ENCODE measurements at regions not wholly inside any gene's neighbourhood (a gene's known extent, or its start where the extent isn't known, plus 50 kb on each side); places are given as distances from the start of the nearest gene placed in this dataset.
"Not testable (repeated sequence)": the region's sequence is repeated elsewhere in the genome, so short reads cannot be mapped to it uniquely, and the experiment has no call there.

DNA sequence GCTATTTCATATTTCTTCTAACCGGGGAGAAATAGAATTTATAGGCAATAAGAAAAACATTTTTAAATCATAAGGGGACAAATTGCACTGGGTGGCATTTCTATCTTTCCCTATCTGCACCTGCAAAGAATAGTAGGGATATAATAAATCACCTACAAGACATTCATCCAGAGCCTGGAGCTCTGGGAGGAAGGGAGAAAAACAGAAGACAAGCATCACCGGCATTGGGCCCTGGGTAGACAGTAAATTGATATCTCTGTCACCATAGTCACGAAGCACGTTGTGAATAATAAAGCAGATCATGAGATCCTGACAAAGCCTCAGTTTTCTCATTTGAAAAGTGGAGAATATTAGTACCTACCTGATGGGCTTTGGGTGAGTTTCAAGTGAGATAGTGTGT is 685.6 kb downstream of the XPNPEP1 start:
- no peaks in the 10 kb centered on the region for H3K36me3 ChIP-seq (ENCODE audit: control insufficient read depth, insufficient read depth, low read length)
- POLR2A ChIA-PET = no interaction called here
- H3K27ac ChIP-seq (ENCODE audit: low read length) = no peak overlapping the region
- no peaks in the 10 kb centered on the region for H3K27me3 ChIP-seq (ENCODE audit: control insufficient read depth, insufficient read depth, low read length)
- TF ChIP-seq, protein P1, sequence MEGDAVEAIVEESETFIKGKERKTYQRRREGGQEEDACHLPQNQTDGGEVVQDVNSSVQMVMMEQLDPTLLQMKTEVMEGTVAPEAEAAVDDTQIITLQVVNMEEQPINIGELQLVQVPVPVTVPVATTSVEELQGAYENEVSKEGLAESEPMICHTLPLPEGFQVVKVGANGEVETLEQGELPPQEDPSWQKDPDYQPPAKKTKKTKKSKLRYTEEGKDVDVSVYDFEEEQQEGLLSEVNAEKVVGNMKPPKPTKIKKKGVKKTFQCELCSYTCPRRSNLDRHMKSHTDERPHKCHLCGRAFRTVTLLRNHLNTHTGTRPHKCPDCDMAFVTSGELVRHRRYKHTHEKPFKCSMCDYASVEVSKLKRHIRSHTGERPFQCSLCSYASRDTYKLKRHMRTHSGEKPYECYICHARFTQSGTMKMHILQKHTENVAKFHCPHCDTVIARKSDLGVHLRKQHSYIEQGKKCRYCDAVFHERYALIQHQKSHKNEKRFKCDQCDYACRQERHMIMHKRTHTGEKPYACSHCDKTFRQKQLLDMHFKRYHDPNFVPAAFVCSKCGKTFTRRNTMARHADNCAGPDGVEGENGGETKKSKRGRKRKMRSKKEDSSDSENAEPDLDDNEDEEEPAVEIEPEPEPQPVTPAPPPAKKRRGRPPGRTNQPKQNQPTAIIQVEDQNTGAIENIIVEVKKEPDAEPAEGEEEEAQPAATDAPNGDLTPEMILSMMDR (IDR thresholded peaks at IDR 0.05) = no peak
- no peak for TF ChIP-seq SIN3A (IDR thresholded peaks at IDR 0.05; ENCODE audit: borderline replicate concordance, insufficient read depth, low read depth, low read length)
- TF ChIP-seq POLR2AphosphoS5 (IDR thresholded peaks at IDR 0.05; ENCODE audit: low read depth, low read length) = no peak
- TF ChIP-seq, protein P2, sequence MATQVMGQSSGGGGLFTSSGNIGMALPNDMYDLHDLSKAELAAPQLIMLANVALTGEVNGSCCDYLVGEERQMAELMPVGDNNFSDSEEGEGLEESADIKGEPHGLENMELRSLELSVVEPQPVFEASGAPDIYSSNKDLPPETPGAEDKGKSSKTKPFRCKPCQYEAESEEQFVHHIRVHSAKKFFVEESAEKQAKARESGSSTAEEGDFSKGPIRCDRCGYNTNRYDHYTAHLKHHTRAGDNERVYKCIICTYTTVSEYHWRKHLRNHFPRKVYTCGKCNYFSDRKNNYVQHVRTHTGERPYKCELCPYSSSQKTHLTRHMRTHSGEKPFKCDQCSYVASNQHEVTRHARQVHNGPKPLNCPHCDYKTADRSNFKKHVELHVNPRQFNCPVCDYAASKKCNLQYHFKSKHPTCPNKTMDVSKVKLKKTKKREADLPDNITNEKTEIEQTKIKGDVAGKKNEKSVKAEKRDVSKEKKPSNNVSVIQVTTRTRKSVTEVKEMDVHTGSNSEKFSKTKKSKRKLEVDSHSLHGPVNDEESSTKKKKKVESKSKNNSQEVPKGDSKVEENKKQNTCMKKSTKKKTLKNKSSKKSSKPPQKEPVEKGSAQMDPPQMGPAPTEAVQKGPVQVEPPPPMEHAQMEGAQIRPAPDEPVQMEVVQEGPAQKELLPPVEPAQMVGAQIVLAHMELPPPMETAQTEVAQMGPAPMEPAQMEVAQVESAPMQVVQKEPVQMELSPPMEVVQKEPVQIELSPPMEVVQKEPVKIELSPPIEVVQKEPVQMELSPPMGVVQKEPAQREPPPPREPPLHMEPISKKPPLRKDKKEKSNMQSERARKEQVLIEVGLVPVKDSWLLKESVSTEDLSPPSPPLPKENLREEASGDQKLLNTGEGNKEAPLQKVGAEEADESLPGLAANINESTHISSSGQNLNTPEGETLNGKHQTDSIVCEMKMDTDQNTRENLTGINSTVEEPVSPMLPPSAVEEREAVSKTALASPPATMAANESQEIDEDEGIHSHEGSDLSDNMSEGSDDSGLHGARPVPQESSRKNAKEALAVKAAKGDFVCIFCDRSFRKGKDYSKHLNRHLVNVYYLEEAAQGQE (IDR thresholded peaks at IDR 0.05; ENCODE audit: insufficient read depth in 1 of 2, low read depth in 2 of 2, low read length in 1 of 2) = no peak
- TF ChIP-seq TCF7L2 (IDR thresholded peaks at IDR 0.05; ENCODE audit: low read depth, low read length) = no peak
- no peak for ATAC-seq
- no peak overlapping the region for H3K4me3 ChIP-seq (ENCODE audit: low read depth in 2 of 2, low read length in 2 of 2)
- CTCF ChIA-PET = no interaction called here
- no peaks in the 10 kb centered on the region for H3K9me3 ChIP-seq (ENCODE audit: control insufficient read depth, insufficient read depth, low read depth, low read length)
- intact Hi-C loops (cut with micrococcal nuclease; ENCODE audit: unreplicated experiment) = no loop called here
- no peaks in the 10 kb centered on the region for H3K4me1 ChIP-seq (ENCODE audit: control insufficient read depth, insufficient read depth, low read length)
- no peak for DNase-seq (ENCODE audit: low read depth, low spot score)
- no TSS peak for BruUV-seq (replicated peaks)
- in situ Hi-C loops (cut with HindIII; ENCODE audit: low pct_unique_long_range_greater_than_20kb, low sequenced_read_pairs) = no loop called here

- Histone ChIP-seq H3K4me1 (ENCODE audit: control insufficient read depth, insufficient read depth, low read length) (no peaks in the 10 kb centered on the region), H3K27me3 (ENCODE audit: control insufficient read depth, insufficient read depth, low read length) (no peaks in the 10 kb centered on the region), H3K36me3 (ENCODE audit: control insufficient read depth, insufficient read depth, low read length) (no peaks in the 10 kb centered on the region), H3K9me3 (ENCODE audit: control insufficient read depth, insufficient read depth, low read depth, low read length) (no peaks in the 10 kb centered on the region), H3K27ac (ENCODE audit: low read length) (no peak overlapping the region), H3K4me3 (ENCODE audit: low read depth in 2 of 2, low read length in 2 of 2) (no peak overlapping the region)
- intact Hi-C loops (cut with micrococcal nuclease; ENCODE audit: unreplicated experiment) (no loop called here), in situ Hi-C loops (cut with HindIII; ENCODE audit: low pct_unique_long_range_greater_than_20kb, low sequenced_read_pairs) (no loop called here)
- DNase-seq (ENCODE audit: low read depth, low spot score) = no peak
- POLR2A ChIA-PET = no interaction called here
- CTCF ChIA-PET = no interaction called here
- no TSS peak for BruUV-seq (replicated peaks)
- ATAC-seq = no peak
- TF ChIP-seq, protein P1 (IDR thresholded peaks at IDR 0.05) = no peak
- no peak for TF ChIP-seq SIN3A (IDR thresholded peaks at IDR 0.05; ENCODE audit: borderline replicate concordance, insufficient read depth, low read depth, low read length)
- TF ChIP-seq TCF7L2 (IDR thresholded peaks at IDR 0.05; ENCODE audit: low read depth, low read length) = no peak
- TF ChIP-seq POLR2AphosphoS5 (IDR thresholded peaks at IDR 0.05; ENCODE audit: low read depth, low read length) = no peak
- TF ChIP-seq, protein P2 (IDR thresholded peaks at IDR 0.05; ENCODE audit: insufficient read depth in 1 of 2, low read depth in 2 of 2, low read length in 1 of 2) = no peak
Measured at GRCh38 chr10:109237050-109237449, 686.3 kb downstream of the XPNPEP1 start.

DNA sequence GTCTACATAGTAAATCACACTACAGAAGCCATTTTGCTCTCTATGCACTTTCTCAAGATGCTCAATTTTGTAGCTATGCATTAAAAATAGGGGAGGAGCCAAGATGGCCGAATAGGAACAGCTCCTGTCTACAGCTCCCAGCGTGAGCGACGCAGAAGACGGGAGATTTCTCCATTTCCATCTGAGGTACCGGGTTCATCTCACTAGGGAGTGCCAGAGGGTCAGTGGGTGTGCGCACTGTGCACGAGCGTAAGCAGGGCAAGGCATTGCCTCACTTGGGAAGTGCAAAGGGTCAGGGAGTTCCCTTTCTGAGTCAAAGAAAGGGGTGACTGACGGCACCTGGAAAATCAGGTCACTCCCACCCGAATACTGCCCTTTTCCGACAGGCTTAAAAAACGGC is 699.8 kb downstream of the XPNPEP1 start:
- in situ Hi-C loops (cut with HindIII; ENCODE audit: low pct_unique_long_range_greater_than_20kb, low sequenced_read_pairs); BruUV-seq (replicated peaks); H3K27ac ChIP-seq (ENCODE audit: low read length); H3K4me3 ChIP-seq (ENCODE audit: low read depth in 2 of 2, low read length in 2 of 2); ATAC-seq; POLR2A ChIA-PET; CTCF ChIA-PET; intact Hi-C loops (cut with micrococcal nuclease; ENCODE audit: unreplicated experiment); H3K4me1 ChIP-seq (ENCODE audit: control insufficient read depth, insufficient read depth, low read length); H3K9me3 ChIP-seq (ENCODE audit: control insufficient read depth, insufficient read depth, low read depth, low read length); DNase-seq (ENCODE audit: low read depth, low spot score); H3K36me3 ChIP-seq (ENCODE audit: control insufficient read depth, insufficient read depth, low read length); H3K27me3 ChIP-seq (ENCODE audit: control insufficient read depth, insufficient read depth, low read length): not testable (repeated sequence)

Data from Panc1 (cell line).